COLO668 (cell line): ENCODE measurements at regions not wholly inside any gene's neighbourhood (a gene's known extent, or its start where the extent isn't known, plus 50 kb on each side); places are given as distances from the start of the nearest gene placed in this dataset.
"Not testable (repeated sequence)": the region's sequence is repeated elsewhere in the genome, so short reads cannot be mapped to it uniquely, and the experiment has no call there.

Source experiments
- DNase-seq: peaks from one replicate; lab custom pipeline; 2025; ENCODE audit not compliant: unreplicated experiment; lab: John Stamatoyannopoulos, UW

DNA sequence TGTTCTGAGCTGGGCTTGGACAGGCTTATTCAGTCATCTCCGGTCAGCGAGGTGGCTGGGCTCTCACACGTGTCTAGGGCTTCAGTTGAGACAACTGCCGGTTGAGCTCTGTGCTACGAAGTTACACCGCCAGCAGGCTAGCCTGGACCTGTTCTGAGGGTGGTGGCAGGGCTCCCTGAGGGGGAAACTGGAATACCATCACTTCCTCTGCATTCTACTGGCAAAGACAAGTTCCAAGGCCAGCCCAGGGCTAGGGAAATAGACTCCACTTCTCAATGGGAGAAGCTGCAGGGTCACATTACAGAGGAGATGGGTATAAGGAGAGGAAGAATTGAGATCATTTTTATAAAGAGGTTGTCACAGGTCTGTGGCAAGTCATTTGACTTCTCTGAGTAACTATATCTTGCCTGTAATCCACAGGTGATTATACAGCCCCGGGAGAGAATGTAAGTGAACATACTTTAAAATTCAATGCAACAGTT is 106.8 kb upstream of the IL12A start:
- DNase-seq, result no peak

DNA sequence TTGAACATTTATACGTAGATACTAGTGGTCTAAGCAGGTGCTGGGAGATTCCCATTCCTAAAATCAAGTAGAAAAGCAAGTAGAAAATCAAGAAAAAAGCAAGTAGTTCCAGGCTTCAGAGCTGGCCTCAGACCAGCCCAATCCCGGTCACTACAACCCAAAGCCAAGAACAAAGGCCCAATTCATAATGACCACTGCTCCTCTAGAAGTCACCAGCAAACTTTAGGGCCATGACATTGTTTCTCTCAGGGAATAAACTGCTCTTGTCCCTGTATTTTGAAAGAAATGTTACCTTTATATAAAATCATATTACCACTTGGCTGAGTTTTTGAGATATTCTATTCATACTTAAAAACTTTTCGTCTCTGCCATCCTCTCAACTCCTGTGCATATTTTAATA is 106.3 kb upstream of the IL12A start:
- no peak for DNase-seq

DNA sequence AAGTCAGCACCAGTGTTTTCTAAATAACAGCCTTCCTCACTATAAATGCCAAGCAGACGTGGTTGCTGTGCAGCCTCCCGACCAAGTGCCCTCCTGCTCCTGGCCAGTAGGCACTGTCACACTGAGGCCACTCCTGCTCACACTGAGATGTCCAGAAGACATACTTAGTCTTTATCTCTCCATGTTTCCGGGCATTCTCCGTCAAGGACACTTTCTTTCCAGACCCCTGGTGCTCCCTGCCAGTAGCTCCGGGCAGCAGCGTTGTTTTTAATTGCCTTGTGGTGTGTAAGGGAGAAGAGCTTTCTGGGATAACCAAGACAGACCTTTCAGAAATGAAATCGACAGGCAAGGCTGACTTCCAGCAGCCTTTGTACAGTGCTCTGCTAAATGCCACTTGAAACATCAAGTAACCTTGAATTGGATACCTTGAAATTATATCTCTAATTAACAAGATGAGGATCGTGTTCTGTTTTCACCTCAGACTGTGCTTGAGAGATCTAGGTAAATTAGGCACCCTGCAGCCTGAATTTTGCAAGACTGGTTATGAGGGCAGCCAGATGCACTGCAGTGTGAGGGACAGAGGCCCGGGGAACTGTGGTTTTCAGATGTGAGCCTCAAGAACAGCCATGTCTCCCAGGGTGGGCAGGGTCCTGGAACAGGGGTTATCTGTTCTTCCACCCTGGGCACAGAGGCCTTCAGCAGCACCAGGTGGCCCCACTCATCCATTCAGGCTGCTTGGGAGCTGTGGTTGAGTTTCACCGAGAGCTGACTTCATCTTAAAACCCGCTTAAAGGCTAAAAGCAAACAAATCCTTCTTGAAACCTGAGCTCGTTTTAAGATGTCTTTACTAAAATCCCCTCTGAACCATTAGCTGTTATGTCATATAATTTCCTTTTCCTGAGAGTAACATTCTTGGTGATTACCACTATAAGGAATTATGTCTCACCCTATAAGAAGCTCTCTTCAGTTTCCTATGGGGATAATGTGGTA is 105.5 kb upstream of the IL12A start:
- no peak for DNase-seq

DNA sequence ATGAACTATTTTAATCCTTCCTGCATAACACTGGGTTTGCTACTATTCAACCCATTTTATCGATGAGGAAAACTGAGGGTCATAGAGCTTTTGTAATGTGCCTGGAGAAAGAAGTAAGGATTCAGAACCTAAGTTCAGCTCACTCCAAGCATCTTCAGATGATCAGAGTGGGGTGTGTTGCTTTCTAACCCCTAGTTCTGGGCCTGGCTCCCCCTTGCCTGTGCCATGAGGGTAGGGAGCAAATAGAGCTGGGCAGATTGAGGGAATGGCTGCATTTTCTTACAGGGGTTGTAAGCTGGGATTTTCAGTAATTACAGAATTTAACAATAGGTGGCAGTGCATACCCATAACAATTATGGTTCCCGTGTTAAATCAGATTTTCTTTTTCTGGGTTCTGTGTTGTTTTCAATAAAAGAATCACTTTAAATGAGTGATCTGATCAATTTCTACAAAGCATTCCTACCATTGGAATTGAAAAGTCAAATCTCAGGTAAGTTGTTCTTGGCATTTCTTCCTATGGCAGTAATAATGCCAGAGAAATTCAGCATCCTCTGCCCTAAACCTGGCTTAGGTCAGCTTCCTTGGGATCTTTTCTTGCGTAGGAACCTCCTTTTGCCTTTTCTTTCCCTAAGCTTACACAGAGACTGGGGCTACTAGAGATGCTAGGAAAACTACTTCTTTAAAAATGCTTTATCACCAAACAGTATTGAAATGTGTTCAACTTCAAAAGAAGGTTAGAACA is 103.8 kb upstream of the IL12A start:
- no peak for DNase-seq

DNA sequence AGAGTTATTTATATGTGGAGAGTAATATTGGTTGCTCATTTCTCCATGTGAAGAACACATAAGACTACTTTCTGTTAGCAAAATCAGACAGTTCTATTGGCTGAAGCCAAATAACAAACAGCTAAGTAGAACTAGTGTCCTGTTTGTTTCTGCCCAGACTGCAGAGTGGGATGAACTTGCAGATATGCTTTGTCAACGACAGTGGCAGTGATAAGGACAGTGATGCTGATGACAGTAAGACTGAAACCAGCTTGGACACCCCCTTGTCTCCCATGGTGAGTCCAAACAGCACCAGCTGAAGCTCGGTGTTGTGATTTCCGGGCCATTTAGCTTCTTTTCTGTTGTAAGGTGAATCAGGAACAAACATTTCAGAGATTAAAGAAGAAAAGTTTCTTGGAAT is 102.6 kb upstream of the IL12A start:
- DNase-seq, result no peak

DNA sequence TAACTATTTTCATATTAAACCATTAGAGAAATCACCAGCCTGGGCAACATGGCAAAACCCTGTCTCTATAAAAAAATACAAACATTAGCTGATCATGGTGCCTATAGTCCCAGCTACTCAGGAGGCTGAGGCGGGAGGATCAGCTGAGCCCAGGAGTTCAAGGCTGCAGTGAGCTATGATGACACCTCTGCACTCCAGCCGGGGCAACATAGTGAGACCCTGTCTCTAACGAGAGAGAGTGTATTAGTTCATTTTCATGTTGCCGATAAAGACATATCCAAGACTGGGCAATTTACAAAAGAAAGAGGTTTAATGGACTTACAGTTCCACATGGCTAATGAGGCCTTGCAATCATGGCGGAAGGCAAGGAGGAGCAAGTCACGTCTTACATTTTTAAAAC is 102.1 kb upstream of the IL12A start:
- DNase-seq, result not testable (repeated sequence)

DNA sequence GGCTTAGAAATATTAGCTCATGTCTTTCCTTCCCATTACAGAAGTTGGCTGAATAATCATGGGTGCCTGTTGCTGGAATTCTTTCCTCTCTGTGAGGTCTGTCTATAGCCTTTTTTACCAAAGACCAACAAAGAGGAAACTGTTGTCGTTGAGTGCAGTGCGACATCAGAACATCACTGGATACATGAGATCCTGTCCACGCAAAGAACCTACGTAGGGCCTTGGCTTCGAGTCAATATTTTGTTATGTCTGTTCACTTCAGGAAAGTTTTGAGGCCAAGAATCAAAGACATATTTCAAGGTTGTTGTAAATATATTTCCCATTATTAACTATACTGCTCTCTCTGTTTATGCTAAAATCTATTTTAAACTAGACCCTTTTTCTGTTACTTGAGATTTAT is 101.5 kb upstream of the IL12A start:
- DNase-seq, result no peak

- DNase-seq, result no peak
Measured at GRCh38 chr3:159887911-159888310, 100.7 kb upstream of the IL12A start.

- DNase-seq, result no peak
Measured at GRCh38 chr3:159892171-159892795, 96.4 kb upstream of the IL12A start.

DNA sequence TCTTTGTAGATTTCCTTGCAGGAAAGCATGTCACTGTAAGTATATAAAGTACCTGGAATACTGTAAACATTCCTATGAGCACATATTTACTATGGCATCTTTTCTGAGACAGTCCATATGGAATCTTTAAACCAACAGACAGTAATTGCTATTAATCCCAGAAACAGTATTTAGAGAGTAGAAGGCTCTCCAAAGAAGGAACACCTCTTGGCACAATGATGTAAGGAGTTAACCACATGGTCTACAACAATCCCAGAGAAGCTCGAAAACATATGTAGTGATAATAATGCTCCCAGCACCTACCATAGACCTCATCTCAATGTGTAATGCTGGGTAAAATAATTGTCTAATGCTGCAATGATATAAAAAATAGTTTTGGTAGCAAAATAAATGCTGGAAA is 95.8 kb upstream of the IL12A start:
- no peak for DNase-seq

GRCh38 chr3:159894386-159894785 is 94.2 kb upstream of the IL12A start:
- DNase-seq, result no peak

GRCh38 chr3:159895430-159895829 is 93.2 kb upstream of the IL12A start:
- no peak for DNase-seq

DNA sequence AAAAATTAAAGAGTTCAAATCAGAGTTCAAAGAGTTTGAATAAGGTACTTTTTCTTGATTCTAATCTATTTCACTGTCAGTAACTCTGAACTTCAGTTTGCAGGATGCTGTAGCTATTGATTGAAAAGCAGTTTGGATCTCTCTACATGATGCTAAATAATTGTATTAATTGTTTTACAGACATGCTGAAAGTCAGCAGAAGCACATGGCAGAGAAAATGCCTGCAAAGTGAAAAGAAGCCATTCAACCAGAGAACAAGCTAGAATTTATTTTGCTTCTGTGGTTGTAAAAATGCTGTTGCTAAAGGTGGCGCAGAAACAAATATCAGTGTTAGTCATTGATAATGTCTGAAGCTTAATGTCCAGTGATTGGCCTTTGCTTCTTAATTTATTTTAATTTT is 92.1 kb upstream of the IL12A start:
- DNase-seq, result no peak

GRCh38 chr3:159897331-159898075 is 91.1 kb upstream of the IL12A start:
- DNase-seq, result no peak

DNA sequence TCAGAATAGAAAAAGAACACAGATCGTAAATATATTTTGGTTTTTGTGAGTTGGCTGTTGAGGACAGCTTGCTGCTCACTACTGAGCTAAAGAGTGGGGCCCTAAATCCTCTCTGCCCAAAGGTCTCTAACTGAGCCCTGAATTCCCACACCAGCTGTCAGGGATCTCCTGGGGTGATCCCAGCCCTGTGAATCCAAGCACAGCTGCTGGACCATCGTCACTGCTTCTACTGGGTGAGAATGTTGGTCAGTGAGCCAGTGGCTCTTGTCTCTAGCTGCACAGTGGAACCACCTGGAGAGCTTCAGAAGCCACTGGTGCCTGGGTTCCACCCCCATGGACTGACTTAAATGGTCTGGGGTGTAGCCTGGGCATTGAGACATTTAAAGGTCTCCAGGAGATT is 90.5 kb upstream of the IL12A start:
- no peak for DNase-seq

DNA sequence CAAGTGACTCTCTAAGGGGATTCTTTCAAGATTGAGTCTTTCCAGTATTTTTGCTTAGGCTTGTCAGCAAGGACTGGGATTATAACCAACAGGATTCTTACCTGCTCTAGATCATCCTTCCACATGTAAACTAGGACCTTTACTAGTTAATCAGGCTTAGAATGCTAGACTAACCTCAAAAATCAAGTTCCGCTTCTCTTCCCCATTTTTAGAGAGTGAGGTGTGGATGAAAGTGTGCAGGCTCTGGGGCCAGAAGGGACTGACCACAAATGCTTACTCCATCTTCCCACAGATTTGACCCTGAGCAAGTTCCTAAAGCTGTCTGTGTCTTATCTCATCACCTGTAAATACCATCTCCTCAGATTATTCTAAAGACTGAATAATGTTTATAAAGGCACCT is 89.5 kb upstream of the IL12A start:
- DNase-seq, result no peak

GRCh38 chr3:159902546-159903314 is 85.9 kb upstream of the IL12A start:
- DNase-seq, result no peak

DNA sequence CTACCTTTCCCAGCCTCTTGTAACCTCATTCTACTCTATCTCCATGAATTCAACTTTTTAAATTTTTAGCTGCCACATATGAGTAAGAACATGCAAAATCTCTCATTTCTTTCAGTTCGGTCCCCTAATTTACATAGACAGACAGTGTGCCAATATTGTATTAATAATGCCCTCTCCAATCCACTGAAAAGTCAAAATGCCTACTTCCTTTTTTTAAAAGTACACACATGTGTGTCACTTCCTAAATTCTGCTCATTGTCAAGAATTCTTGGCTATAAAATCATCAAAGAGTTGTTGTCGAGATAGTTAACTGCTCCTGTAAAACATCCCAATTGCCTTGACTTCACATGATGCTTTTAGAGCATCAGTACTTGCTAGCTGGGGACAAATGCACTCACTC is 84.2 kb upstream of the IL12A start:
- no peak for DNase-seq

DNA sequence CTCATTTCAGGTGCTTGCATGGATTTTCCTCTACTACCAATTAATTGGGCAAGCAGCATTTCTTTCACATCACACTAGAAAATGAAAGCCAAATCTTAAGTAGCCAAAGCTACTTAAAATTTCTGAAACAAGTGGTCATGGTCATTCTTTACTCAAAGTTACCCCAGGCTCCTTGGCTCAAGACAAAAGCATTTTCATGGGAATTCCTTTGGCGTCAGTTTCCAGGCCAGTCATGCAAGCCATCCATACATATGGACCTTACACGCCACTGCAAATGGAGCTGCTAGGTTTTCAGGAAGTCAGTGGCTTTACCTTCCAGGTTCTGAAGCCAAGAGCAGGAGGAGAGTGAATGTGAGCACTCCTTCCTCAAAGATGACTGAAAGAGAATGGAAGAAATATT is 83.7 kb upstream of the IL12A start:
- DNase-seq, result no peak

- DNase-seq, result no peak
Measured at GRCh38 chr3:159907828-159908227, 80.8 kb upstream of the IL12A start.
